ENCODE measurements at regions not wholly inside any gene's neighbourhood (a gene's known extent, or its start where the extent isn't known, plus 50 kb on each side); places are given as distances from the start of the nearest gene placed in this dataset.

- TF ChIP-seq JUN (IDR thresholded peaks at IDR 0.05; ENCODE audit: borderline replicate concordance, insufficient read depth, insufficient read length, low read depth) (no peak), CTCF (IDR thresholded peaks at IDR 0.05; ENCODE audit: extremely low read depth in 1 of 2, insufficient read depth in 1 of 2, low read depth in 1 of 2, low read length in 2 of 2) (no peak), EZH2 (IDR thresholded peaks at IDR 0.05; ENCODE audit: borderline replicate concordance, low read depth, low read length, severe bottlenecking) (no peak), POLR2A (IDR thresholded peaks at IDR 0.05; ENCODE audit: low read depth, low read length) (no peak), MYC (IDR thresholded peaks at IDR 0.05; ENCODE audit: low read depth, low read length) (no peak), POLR2AphosphoS5 (IDR thresholded peaks at IDR 0.05; ENCODE audit: insufficient read depth, low read depth, low read length) (no peak), MAX (IDR thresholded peaks at IDR 0.05; ENCODE audit: insufficient read depth, insufficient read length) (no peak), FOS (IDR thresholded peaks at IDR 0.05; ENCODE audit: borderline replicate concordance, insufficient read depth, low read length) (no peak)
Observed at GRCh38 chr5:87022415-87022814, 245.3 kb upstream of the RASA1 start.
